Urinary bladder (tissue), 3 donors: ENCODE measurements at regions not wholly inside any gene's neighbourhood (a gene's known extent, or its start where the extent isn't known, plus 50 kb on each side); places are given as distances from the start of the nearest gene placed in this dataset.
"Not testable (repeated sequence)": the region's sequence is repeated elsewhere in the genome, so short reads cannot be mapped to it uniquely, and the experiment has no call there.

Experiments used
- DNase-seq: peaks from one replicate; pipeline ENCODE4 v3.0.0-alpha.2; 2015; ENCODE audit errors: extremely low spot score
- H3K27ac ChIP-seq: one replicate; pipeline ENCODE4 v1.5.1; 2013; ENCODE audit warnings: low read depth, mild to moderate bottlenecking, moderate library complexity
- H3K36me3 ChIP-seq: one replicate; pipeline ENCODE4 v1.6.1; 2013; ENCODE audit warnings: mild to moderate bottlenecking, moderate library complexity; ENCODE audit not compliant: insufficient read depth
- H3K4me1 ChIP-seq: one replicate; pipeline ENCODE4 v1.6.1; 2013; ENCODE audit warnings: mild to moderate bottlenecking, moderate library complexity; ENCODE audit not compliant: insufficient read depth
- H3K4me3 ChIP-seq: one replicate; pipeline ENCODE4 v1.5.1; 2013; ENCODE audit warnings: low read depth, low read length
- WGBS: extraction: QIAGEN DNeasy Blood & Tissue Kit; methylation state at CpG from one replicate; pipeline ENCODE4 v1.1.7; 2013; 5-methylcytosine and 5-hydroxymethylcytosine counted together
- donor health status: healthy with polysubstance abuse.
- donor health status: healthy.

- H3K4me3 ChIP-seq, DNase-seq, H3K27ac ChIP-seq, H3K36me3 ChIP-seq, H3K4me1 ChIP-seq: not testable (repeated sequence)
These were observed 228.4 kb upstream of the ADRA1B start for GRCh38 chr5:159687892-159688291.

- H3K36me3 ChIP-seq = no peaks in the 10 kb centered on the region
- no peak overlapping the region for H3K4me3 ChIP-seq
- H3K4me1 ChIP-seq = no peaks in the 10 kb centered on the region
- no peak overlapping the region for H3K27ac ChIP-seq
- 65% methylated on average over 5 of the region's 5 CpGs for WGBS
- no peak for DNase-seq
These were observed 220.5 kb upstream of the ADRA1B start for GRCh38 chr5:159695741-159696294.

GRCh38 chr5:159697530-159697929 is 218.8 kb upstream of the ADRA1B start:
- H3K4me1 ChIP-seq = no peaks in the 10 kb centered on the region
- H3K4me3 ChIP-seq = no peak overlapping the region
- DNase-seq = no peak
- H3K36me3 ChIP-seq = no peaks in the 10 kb centered on the region
- H3K27ac ChIP-seq = no peak overlapping the region

GRCh38 chr5:159698322-159698721 is 218.0 kb upstream of the ADRA1B start:
- no peak for DNase-seq
- Histone ChIP-seq H3K4me1 (no peaks in the 10 kb centered on the region), H3K4me3 (no peak overlapping the region), H3K36me3 (no peaks in the 10 kb centered on the region), H3K27ac (no peak overlapping the region)

DNA sequence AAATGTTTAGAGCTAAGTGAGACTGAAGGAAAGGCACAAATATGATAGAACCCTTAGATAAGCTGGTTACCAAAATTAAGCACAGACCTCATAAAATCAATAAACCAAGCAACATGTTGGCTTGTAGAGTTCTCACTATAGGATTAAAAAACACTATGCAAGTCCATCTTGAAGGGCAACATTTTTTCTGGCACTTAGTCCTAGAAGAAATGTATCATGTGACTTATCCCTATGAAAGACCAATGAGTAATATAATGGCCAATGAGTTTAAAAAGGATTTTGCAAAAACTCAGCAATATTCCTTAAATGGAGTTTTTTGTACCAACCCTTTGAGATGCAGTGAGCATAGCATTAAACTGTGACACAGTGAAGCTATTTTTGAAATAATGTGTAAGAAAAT is 216.3 kb upstream of the ADRA1B start:
- H3K4me1 ChIP-seq = no peaks in the 10 kb centered on the region
- H3K4me3 ChIP-seq = no peak overlapping the region
- H3K27ac ChIP-seq = no peak overlapping the region
- H3K36me3 ChIP-seq = no peaks in the 10 kb centered on the region
- DNase-seq = no peak

GRCh38 chr5:159702301-159702700 is 214.0 kb upstream of the ADRA1B start:
- no peak for DNase-seq
- Histone ChIP-seq H3K4me1 (no peaks in the 10 kb centered on the region), H3K36me3 (no peaks in the 10 kb centered on the region), H3K4me3 (no peak overlapping the region), H3K27ac (no peak overlapping the region)
- WGBS = 80% methylated on average over 4 of the region's 4 CpGs

DNA sequence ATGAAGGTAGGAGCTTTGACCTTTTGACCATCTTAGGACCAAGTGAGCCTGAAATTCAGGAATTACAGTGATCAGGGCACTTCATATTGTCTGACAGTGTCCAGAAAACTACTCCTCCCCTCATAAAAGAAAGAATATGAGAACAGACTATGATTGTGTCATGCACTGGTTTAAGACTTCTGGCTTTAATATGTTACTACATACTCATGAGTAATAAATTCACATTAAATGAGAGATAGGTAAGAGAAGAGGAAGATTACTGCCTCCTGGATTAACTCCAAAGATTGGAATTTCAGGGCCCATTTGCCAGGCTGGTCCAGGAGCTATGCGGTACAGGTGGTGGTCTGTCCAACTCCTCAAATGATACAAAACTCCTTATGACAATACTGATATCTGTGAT is 213.5 kb upstream of the ADRA1B start:
- Histone ChIP-seq H3K36me3 (no peaks in the 10 kb centered on the region), H3K27ac (no peak overlapping the region), H3K4me1 (no peaks in the 10 kb centered on the region), H3K4me3 (no peak overlapping the region)
- no peak for DNase-seq
- 79% methylated on average over 1 of the region's 1 CpG for WGBS

DNA sequence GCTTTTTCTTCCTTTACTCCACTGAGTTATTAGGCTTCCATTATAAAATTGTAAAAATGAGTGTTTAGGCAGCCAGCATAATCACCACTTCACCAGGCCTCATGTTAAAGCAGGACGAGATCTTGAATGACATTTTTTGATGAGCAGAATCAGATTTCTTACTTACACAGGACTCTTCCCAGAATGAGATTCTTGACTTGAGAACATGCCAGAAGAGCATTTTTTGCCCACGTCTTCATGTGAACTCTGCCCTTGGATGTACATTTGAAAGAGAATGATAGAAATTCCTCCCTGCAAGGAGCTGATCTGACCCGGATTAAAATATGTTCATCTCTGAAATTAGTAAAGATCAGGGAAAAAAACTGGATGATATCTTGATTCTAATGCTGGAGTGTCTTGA is 212.1 kb upstream of the ADRA1B start:
- WGBS = 50% methylated on average over 3 of the region's 3 CpGs
- no peak overlapping the region for H3K4me3 ChIP-seq
- no peaks in the 10 kb centered on the region for H3K4me1 ChIP-seq
- H3K27ac ChIP-seq = no peak overlapping the region
- no peaks in the 10 kb centered on the region for H3K36me3 ChIP-seq
- no peak for DNase-seq

GRCh38 chr5:159705948-159706347 is 210.3 kb upstream of the ADRA1B start:
- Histone ChIP-seq H3K36me3 (no peaks in the 10 kb centered on the region), H3K27ac (no peak overlapping the region), H3K4me3 (no peak overlapping the region), H3K4me1 (no peaks in the 10 kb centered on the region)
- no peak for DNase-seq
- 86% methylated on average over 3 of the region's 3 CpGs for WGBS

DNA sequence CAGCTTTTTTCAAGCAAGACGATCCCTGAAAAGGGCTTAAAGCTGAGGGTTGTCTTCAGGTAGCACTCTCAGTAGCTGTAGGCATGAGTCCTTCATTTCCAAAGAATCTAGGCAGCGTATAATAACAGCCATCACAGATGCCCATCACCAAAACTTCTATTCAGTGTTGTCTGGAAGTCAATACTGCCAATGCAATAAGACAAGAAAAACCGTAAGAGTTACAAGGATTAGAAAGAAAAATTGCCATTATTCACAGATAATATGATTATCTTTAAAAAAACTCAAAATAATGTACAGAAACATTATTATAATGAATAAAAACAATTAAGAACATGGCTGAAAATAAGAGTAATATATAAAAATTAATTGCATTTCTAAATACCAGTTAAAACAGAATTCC is 208.2 kb upstream of the ADRA1B start:
- WGBS = 88% methylated on average over 3 of the region's 3 CpGs
- Histone ChIP-seq H3K36me3 (no peaks in the 10 kb centered on the region), H3K4me1 (no peaks in the 10 kb centered on the region), H3K27ac (no peak overlapping the region), H3K4me3 (no peak overlapping the region)
- DNase-seq = no peak

GRCh38 chr5:159712672-159713071 is 203.6 kb upstream of the ADRA1B start:
- H3K4me1 ChIP-seq = no peaks in the 10 kb centered on the region
- no peak for DNase-seq
- H3K4me3 ChIP-seq = no peak overlapping the region
- WGBS = 21% methylated on average over 5 of the region's 5 CpGs
- H3K27ac ChIP-seq = no peak overlapping the region
- no peaks in the 10 kb centered on the region for H3K36me3 ChIP-seq

GRCh38 chr5:159713254-159713653 is 203.0 kb upstream of the ADRA1B start:
- no peak overlapping the region for H3K27ac ChIP-seq
- no peak for DNase-seq
- H3K4me1 ChIP-seq = no peaks in the 10 kb centered on the region
- H3K36me3 ChIP-seq = no peaks in the 10 kb centered on the region
- no peak overlapping the region for H3K4me3 ChIP-seq

DNA sequence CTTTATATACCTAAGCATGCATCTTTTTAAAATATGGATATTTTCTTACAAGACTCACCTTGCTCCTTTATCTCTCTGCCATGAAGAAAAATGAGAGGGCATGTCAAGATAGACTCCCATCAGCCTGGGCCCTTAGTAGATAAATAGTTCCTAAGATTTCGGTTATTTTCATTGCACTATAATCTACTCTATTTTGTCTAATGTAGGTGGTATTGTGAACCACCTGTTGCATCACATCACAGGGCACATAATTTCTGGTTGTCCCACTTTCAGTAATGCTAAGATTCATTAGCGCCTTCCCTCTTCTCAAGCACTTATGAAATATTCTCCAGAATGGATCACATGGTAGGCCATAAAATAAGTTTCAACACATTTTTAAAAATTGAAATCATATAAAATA is 202.5 kb upstream of the ADRA1B start:
- DNase-seq = no peak
- WGBS = 84% methylated on average over 2 of the region's 2 CpGs

DNA sequence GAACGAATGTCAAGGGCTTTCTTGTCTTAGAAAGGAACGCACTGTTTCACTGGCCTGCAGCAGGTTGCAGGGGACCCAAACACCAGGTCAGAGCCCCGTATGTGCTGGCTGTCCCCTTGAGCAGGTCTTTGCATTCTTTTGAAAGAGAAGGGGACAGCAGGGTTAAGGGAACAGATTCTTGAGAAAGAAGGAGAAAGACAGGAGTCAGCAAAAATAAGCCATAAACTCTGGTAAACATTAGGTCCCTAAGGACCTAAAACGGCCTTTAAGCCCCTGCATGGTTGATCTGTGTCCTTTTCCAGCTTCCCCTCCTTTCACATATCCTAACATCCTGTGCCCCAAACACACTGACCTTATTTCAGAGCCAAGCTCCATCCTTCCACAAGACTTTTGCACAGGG is 190.8 kb upstream of the ADRA1B start:
- H3K36me3 ChIP-seq = no peaks in the 10 kb centered on the region
- 62% methylated on average over 4 of the region's 4 CpGs for WGBS
- no peak overlapping the region for H3K27ac ChIP-seq
- DNase-seq = no peak
- H3K4me3 ChIP-seq = no peak overlapping the region
- no peaks in the 10 kb centered on the region for H3K4me1 ChIP-seq

More for the DNA sequence above, 202.5 kb upstream of the ADRA1B start:
- Histone ChIP-seq H3K4me1 (no peaks in the 10 kb centered on the region), H3K4me3 (no peak overlapping the region), H3K36me3 (no peaks in the 10 kb centered on the region), H3K27ac (no peak overlapping the region)

DNA sequence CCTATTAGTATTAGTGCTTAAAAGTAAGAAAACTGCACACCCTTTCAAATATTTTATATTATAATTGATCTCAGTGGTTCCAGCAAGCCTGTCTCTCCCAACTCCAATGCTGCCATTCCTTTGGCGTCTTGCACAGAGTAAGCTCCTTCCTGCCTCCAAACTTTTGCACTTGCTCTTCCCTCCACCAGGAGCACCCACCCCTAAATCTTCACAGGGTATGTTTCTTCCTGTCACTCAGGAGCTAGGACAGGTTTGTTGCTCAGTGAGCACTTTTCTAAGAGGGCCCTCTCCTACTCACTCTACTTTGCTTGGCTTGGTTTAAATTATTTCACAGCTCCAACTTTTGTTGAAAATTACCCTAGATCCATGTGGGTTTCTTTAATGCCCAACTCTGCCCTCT is 189.1 kb upstream of the ADRA1B start:
- no peaks in the 10 kb centered on the region for H3K4me1 ChIP-seq
- 82% methylated on average over 1 of the region's 1 CpG for WGBS
- no peak overlapping the region for H3K4me3 ChIP-seq
- no peaks in the 10 kb centered on the region for H3K36me3 ChIP-seq
- DNase-seq = no peak
- H3K27ac ChIP-seq = no peak overlapping the region
